NCI-H774 (cell line): ENCODE measurements at regions not wholly inside any gene's neighbourhood (a gene's known extent, or its start where the extent isn't known, plus 50 kb on each side); places are given as distances from the start of the nearest gene placed in this dataset.
"Not testable (repeated sequence)": the region's sequence is repeated elsewhere in the genome, so short reads cannot be mapped to it uniquely, and the experiment has no call there.

Experiments
- DNase-seq: peaks from one replicate; lab custom pipeline; 2025; lab: John Stamatoyannopoulos, UW

- DNase-seq, result no peak
Observed at GRCh38 chr11:41519696-41520095, 60.2 kb upstream of the LRRC4C start.

GRCh38 chr11:41522391-41522790 lies 62.9 kb upstream of the LRRC4C start:
- DNase-seq, result no peak

- no peak for DNase-seq
Observed at GRCh38 chr11:41522899-41523672, 63.6 kb upstream of the LRRC4C start.

GRCh38 chr11:41527530-41527929 lies 68.1 kb upstream of the LRRC4C start:
- no peak for DNase-seq

- DNase-seq, result no peak
Observed at GRCh38 chr11:41532413-41532812, 73.0 kb upstream of the LRRC4C start.

GRCh38 chr11:41533761-41534160 lies 74.3 kb upstream of the LRRC4C start:
- DNase-seq, result no peak

GRCh38 chr11:41534391-41534790 lies 74.9 kb upstream of the LRRC4C start:
- DNase-seq, result no peak

GRCh38 chr11:41534861-41535260 lies 75.4 kb upstream of the LRRC4C start:
- DNase-seq, result no peak

- DNase-seq, result no peak
Observed at GRCh38 chr11:41536021-41536568, 76.6 kb upstream of the LRRC4C start.

- not testable (repeated sequence) for DNase-seq
Observed at GRCh38 chr11:41544902-41545301, 85.5 kb upstream of the LRRC4C start.

- no peak for DNase-seq
Observed at GRCh38 chr11:41578421-41579051, 119.1 kb upstream of the LRRC4C start.

- no peak for DNase-seq
Observed at GRCh38 chr11:41579546-41579945, 120.1 kb upstream of the LRRC4C start.

GRCh38 chr11:41609511-41609910 lies 150.1 kb upstream of the LRRC4C start:
- no peak for DNase-seq

- DNase-seq, result no peak
Observed at GRCh38 chr11:41612415-41612814, 153.0 kb upstream of the LRRC4C start.

- DNase-seq, result no peak
Observed at GRCh38 chr11:41613326-41613725, 153.9 kb upstream of the LRRC4C start.

GRCh38 chr11:41622707-41623359 lies 163.4 kb upstream of the LRRC4C start:
- no peak for DNase-seq

GRCh38 chr11:41659985-41660384 lies 200.5 kb upstream of the LRRC4C start:
- peak; percentile 59 for DNase-seq

- peak; percentile 1 for DNase-seq
Observed at GRCh38 chr11:41660585-41660984, 201.1 kb upstream of the LRRC4C start.

- no peak for DNase-seq
Observed at GRCh38 chr11:41665441-41666360, 206.2 kb upstream of the LRRC4C start.

GRCh38 chr11:41666951-41667653 lies 207.7 kb upstream of the LRRC4C start:
- DNase-seq, result no peak

- DNase-seq, result no peak
Observed at GRCh38 chr11:41675205-41675604, 215.8 kb upstream of the LRRC4C start.
